Endothelial cell of umbilical vein (primary cell): ENCODE measurements at regions not wholly inside any gene's neighbourhood (a gene's known extent, or its start where the extent isn't known, plus 50 kb on each side); places are given as distances from the start of the nearest gene placed in this dataset.

Experiments
- EZH2 ChIP-seq: IDR thresholded peaks from 2 replicates; pipeline ENCODE4 v1.6.1; 2012; ENCODE audit warnings: borderline replicate concordance, low read depth, mild to moderate bottlenecking, moderate library complexity, low read length, inconsistent platforms; ENCODE audit not compliant: severe bottlenecking
- FOS ChIP-seq: IDR thresholded peaks from 2 replicates; pipeline ENCODE4 v1.6.1; 2011; ENCODE audit warnings: mild to moderate bottlenecking, low read length, moderate library complexity, borderline replicate concordance; ENCODE audit not compliant: insufficient read depth
- GATA2 ChIP-seq: IDR thresholded peaks from 2 replicates; pipeline ENCODE4 v1.7.0; 2011; ENCODE audit warnings: low read depth, mild to moderate bottlenecking, moderate library complexity, mixed read lengths, low read length; ENCODE audit not compliant: insufficient read length, insufficient read depth
- JUN ChIP-seq: IDR thresholded peaks from 2 replicates; pipeline ENCODE4 v1.6.1; 2011; ENCODE audit warnings: borderline replicate concordance, low read depth; ENCODE audit not compliant: insufficient read length, insufficient read depth
- MYC ChIP-seq: IDR thresholded peaks from one replicate; pipeline ENCODE4 v1.6.1; 2011; ENCODE audit warnings: mild to moderate bottlenecking, low read depth, low read length
- POLR2A ChIP-seq: IDR thresholded peaks from 2 replicates; pipeline ENCODE4 v1.6.1; 2012; ENCODE audit warnings: low read depth, mild to moderate bottlenecking, control low read depth, low read length
- POLR2AphosphoS5 ChIP-seq: IDR thresholded peaks from 2 replicates; pipeline ENCODE4 v1.6.1; 2012; ENCODE audit warnings: low read depth, mild to moderate bottlenecking, control low read depth, low read length, moderate library complexity; ENCODE audit not compliant: insufficient read depth
- TF ChIP-seq, protein P1 (sequence below), 2 donors: IDR thresholded peaks; 1 replicate in 1 of 2; 2 replicates in 1 of 2; pipeline ENCODE4 v1.5.1; 2011; ENCODE audit warnings: low read length in 2 of 2, mild to moderate bottlenecking in 2 of 2, moderate library complexity in 2 of 2, control low read depth in 1 of 2, inconsistent platforms in 1 of 2, low read depth in 1 of 2; ENCODE audit not compliant: insufficient read depth in 1 of 2; ENCODE audit errors: extremely low read depth in 1 of 2
- TF ChIP-seq, protein P2 (sequence below): IDR thresholded peaks from 2 replicates; pipeline ENCODE4 v1.6.1; 2011; ENCODE audit not compliant: insufficient read depth, insufficient read length

- TF ChIP-seq POLR2AphosphoS5 (no peak), POLR2A (no peak), EZH2 (no peak), JUN (no peak), MYC (no peak), FOS (no peak), GATA2 (no peak)
- TF ChIP-seq, protein P1, sequence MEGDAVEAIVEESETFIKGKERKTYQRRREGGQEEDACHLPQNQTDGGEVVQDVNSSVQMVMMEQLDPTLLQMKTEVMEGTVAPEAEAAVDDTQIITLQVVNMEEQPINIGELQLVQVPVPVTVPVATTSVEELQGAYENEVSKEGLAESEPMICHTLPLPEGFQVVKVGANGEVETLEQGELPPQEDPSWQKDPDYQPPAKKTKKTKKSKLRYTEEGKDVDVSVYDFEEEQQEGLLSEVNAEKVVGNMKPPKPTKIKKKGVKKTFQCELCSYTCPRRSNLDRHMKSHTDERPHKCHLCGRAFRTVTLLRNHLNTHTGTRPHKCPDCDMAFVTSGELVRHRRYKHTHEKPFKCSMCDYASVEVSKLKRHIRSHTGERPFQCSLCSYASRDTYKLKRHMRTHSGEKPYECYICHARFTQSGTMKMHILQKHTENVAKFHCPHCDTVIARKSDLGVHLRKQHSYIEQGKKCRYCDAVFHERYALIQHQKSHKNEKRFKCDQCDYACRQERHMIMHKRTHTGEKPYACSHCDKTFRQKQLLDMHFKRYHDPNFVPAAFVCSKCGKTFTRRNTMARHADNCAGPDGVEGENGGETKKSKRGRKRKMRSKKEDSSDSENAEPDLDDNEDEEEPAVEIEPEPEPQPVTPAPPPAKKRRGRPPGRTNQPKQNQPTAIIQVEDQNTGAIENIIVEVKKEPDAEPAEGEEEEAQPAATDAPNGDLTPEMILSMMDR (IDR thresholded peaks at IDR 0.05; ENCODE audit: extremely low read depth in 1 of 2, insufficient read depth in 1 of 2, low read depth in 1 of 2, low read length in 2 of 2) = no peak
- TF ChIP-seq, protein P2, sequence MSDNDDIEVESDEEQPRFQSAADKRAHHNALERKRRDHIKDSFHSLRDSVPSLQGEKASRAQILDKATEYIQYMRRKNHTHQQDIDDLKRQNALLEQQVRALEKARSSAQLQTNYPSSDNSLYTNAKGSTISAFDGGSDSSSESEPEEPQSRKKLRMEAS = no peak
These were observed 150.2 kb upstream of the DOK6 start for GRCh38 chr18:69250305-69251151.
